Mucosa of descending colon (tissue), 3 donors: ENCODE measurements at regions not wholly inside any gene's neighbourhood (a gene's known extent, or its start where the extent isn't known, plus 50 kb on each side); places are given as distances from the start of the nearest gene placed in this dataset.

Experiments used
- ATAC-seq: fragments of 200-7000 bp; cut with Tn5 transposase; one replicate; pipeline ENCODE4 v1.9.1; 2020; ENCODE audit warnings: mild to moderate bottlenecking, moderate library complexity
- DNase-seq, 3 donors: peaks; one replicate each; pipeline ENCODE4 v3.0.0-alpha.2; 2020
- H3K36me3 ChIP-seq: fragments of 200-600 bp; one replicate; pipeline ENCODE4 v1.8.0; 2021; ENCODE audit warnings: low read depth, mild to moderate bottlenecking
- H3K4me1 ChIP-seq: fragments of 200-600 bp; one replicate; pipeline ENCODE4 v1.8.0; 2021; ENCODE audit warnings: low read depth, mild to moderate bottlenecking
- H3K4me3 ChIP-seq: fragments of 200-600 bp; one replicate; pipeline ENCODE4 v1.8.0; 2021; ENCODE audit warnings: mild to moderate bottlenecking
- H3K9me3 ChIP-seq: fragments of 200-600 bp; one replicate; pipeline ENCODE4 v1.8.0; 2021; ENCODE audit warnings: mild to moderate bottlenecking
- intact Hi-C, 2 donors: fragments of 100-400 bp; cut with DNase I in 1 of 2; cut with micrococcal nuclease in 1 of 2; formaldehyde crosslinking; loops; one replicate each; pipeline versions ENCODE4 v1.11.0 to v1.11.1; 2022; cut with DNase I, micrococcal nuclease
- TF ChIP-seq, protein P1 (sequence below): fragments of 200-600 bp; IDR thresholded peaks from one replicate; pipeline ENCODE4 v1.8.0; 2022; ENCODE audit warnings: antibody characterized with exemption, mild to moderate bottlenecking
- donor health status: DM: no; HTN: no; CAD: no; lungs with moderate emphysema.
- donor health status: DM: no; HTN: no; CAD: no.
- donor health status: DM: no; HTN: yes; CAD: no.

DNA sequence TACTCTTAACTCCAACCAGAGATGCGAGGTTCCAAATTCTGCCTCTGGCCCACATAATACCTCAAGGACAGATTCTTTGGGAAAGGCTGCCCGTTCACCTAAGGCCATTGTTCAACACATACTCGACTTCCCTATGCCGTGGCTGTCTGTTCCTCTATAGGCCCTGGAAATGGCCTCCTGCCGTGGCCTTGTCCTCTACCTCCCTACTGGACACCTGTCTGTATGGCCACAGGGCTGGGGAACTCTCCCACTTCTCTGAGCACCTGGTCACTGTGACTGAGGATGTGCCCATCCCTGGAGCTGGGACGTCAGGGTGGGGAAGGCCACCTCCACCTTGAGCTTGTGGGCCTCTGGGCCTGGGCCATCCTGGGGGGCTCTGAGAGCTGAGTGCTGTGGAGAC, 340.5 kb upstream of the B3GAT1 start:
- Histone ChIP-seq H3K9me3 (no peaks in the 10 kb centered on the region), H3K4me3 (no peak overlapping the region), H3K4me1 (no peaks in the 10 kb centered on the region), H3K36me3 (no peaks in the 10 kb centered on the region)
- intact Hi-C loops, result no loop called here
- ATAC-seq (no peak), DNase-seq (no peak)
- TF ChIP-seq, protein P1, sequence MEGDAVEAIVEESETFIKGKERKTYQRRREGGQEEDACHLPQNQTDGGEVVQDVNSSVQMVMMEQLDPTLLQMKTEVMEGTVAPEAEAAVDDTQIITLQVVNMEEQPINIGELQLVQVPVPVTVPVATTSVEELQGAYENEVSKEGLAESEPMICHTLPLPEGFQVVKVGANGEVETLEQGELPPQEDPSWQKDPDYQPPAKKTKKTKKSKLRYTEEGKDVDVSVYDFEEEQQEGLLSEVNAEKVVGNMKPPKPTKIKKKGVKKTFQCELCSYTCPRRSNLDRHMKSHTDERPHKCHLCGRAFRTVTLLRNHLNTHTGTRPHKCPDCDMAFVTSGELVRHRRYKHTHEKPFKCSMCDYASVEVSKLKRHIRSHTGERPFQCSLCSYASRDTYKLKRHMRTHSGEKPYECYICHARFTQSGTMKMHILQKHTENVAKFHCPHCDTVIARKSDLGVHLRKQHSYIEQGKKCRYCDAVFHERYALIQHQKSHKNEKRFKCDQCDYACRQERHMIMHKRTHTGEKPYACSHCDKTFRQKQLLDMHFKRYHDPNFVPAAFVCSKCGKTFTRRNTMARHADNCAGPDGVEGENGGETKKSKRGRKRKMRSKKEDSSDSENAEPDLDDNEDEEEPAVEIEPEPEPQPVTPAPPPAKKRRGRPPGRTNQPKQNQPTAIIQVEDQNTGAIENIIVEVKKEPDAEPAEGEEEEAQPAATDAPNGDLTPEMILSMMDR, result no peak

DNA sequence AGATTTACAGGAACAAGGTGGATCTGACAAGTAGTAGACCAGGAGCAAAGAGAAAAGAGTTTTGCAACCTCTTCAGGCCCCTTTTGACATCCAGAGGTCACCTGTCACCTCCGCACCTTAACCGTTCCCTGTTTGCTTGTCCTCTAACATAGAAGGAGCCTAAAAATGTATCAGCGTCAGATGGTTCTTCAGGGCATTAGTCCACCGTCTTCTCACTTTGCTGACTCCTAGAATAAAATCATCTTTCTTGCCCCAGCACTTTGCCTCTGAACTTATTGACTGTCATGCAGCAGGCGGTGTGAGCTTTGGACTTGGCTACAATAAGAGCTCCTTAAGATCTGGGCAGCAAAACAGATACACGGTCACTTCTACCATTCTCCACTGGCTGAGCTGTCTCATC, 339.7 kb upstream of the B3GAT1 start:
- Histone ChIP-seq H3K9me3 (no peaks in the 10 kb centered on the region), H3K36me3 (no peaks in the 10 kb centered on the region), H3K4me3 (no peak overlapping the region), H3K4me1 (no peaks in the 10 kb centered on the region)
- ATAC-seq (no peak), DNase-seq (no peak)
- TF ChIP-seq, protein P1, result no peak
- intact Hi-C loops, result no loop called here

DNA sequence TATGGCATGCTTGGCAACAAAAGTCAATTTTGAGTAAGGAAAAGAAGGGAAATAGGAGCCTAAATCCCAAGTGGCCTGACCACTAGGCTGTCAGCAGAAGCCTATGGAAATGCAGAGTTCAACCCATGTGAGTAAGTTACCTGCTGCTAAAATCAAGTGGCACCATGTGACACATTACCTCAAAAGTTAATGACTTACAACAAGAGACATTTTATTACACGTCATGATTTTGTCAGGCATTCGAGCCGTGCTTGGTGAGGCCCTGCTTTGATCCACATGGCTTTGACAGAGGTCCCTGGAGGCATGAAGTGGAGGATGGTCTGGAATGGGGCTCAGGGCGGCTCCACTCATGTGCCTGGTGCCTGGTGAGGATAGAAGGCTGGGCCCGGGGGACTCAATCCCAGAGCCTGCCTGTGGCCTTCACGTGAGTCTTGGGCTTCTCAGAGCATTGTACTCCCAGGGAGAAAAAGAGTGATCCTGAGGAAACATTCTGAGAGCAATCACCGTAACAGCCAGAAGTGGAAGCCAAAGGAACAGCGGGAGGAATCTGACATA, 339.1 kb upstream of the B3GAT1 start:
- Histone ChIP-seq H3K9me3 (no peaks in the 10 kb centered on the region), H3K4me3 (no peak overlapping the region), H3K36me3 (no peaks in the 10 kb centered on the region), H3K4me1 (no peaks in the 10 kb centered on the region)
- no peak for DNase-seq
- TF ChIP-seq, protein P1, result no peak
- no peak for ATAC-seq
- intact Hi-C loops, result no loop called here

DNA sequence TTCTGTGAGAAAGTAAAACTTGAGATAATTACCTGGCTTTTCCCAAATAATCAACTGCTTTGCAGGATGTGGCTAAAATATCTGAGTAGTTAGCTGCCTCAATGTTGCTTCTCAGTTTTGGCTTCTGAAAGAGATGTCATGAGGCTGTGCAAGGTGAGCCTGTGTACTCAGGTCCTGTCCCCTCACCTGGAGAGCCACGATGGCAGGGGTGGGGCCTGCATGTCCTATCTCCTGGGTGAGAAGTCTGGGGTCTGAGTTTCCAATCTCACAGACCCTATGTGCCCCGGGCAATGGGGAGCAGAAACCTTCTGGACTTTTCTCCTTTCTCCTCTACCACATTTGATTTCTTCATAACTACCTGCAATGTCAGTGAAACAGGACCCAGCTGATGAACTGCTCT, 338.6 kb upstream of the B3GAT1 start:
- Histone ChIP-seq H3K9me3 (no peaks in the 10 kb centered on the region), H3K4me3 (no peak overlapping the region), H3K4me1 (no peaks in the 10 kb centered on the region), H3K36me3 (no peaks in the 10 kb centered on the region)
- DNase-seq, result no peak
- TF ChIP-seq, protein P1, result no peak
- intact Hi-C loops, result no loop called here
- no peak for ATAC-seq

DNA sequence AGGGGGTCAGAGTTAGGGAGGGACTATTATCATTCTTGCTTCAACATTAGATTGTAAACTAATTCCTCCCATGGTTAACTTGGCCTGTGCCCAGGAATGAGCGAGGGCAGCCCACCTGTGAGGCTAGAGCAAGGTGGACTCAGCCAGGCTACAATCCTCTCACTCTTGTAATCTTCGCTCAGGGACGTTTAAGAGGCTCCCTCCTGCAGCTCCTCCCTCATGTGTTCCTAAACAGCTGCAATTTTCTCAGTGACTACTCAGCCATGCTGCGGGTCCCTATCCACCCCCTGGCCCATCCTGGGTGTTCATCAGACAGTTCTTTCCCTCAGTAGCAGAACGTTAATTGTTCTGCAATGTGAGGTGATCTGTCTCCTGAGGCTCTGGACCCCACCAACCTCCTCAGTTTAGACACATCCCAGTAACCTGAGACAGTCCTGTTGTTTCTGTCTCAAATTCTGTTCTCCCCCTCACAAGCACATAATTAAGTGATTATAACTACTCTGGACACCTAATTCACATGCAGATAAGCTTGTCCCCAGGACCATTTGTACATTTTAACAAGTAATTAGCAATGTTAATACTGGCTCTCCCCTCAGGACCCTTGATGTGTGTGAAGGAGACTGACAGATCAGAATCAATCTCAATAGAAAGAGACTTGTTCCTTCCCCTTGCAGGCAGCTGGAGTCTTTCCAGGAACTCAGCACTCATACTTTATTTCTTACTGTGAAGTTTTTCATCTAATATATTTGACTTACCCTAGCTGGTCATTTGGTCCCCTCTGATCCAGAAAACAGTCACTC, 337.2 kb upstream of the B3GAT1 start:
- ATAC-seq, result no peak
- intact Hi-C loops, result no loop called here
- Histone ChIP-seq H3K36me3 (no peaks in the 10 kb centered on the region), H3K9me3 (no peaks in the 10 kb centered on the region), H3K4me3 (no peak overlapping the region), H3K4me1 (no peaks in the 10 kb centered on the region)
- TF ChIP-seq, protein P1, result no peak
- no peak for DNase-seq
